NCI-H82 (cell line): ENCODE measurements at regions not wholly inside any gene's neighbourhood (a gene's known extent, or its start where the extent isn't known, plus 50 kb on each side); places are given as distances from the start of the nearest gene placed in this dataset.
"Not testable (repeated sequence)": the region's sequence is repeated elsewhere in the genome, so short reads cannot be mapped to it uniquely, and the experiment has no call there.

Experiments used
- DNase-seq: peaks from one replicate; lab custom pipeline; 2025; lab: John Stamatoyannopoulos, UW

- DNase-seq = peak; percentile 9
Measured at GRCh38 chr2:120531863-120532600, 186.1 kb downstream of the INHBB start.

- no peak for DNase-seq
Measured at GRCh38 chr2:120533625-120534024, 187.7 kb downstream of the INHBB start.

DNA sequence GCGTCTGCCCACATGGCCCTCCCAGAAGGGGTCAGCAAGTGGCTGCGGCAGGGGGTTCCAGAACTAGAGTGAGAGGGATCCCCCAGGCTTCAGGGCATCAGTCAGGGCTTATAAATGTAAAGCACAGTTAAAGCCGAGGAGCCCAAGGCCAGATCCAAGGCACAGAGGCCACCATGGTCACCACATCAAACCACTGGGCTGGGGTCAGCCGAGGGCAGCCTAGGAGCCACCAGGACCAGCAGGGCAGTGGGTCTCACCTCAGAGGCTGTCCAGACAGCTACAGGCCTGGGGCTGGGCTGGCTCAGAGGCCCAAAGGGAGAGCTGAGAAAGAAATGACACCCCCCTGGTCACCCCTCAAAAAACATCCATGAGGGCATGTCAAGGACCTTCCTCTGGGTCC is 188.5 kb downstream of the INHBB start:
- DNase-seq = no peak

- no peak for DNase-seq
Measured at GRCh38 chr2:120535081-120535480, 189.1 kb downstream of the INHBB start.

GRCh38 chr2:120536141-120536540 is 190.2 kb downstream of the INHBB start:
- DNase-seq = no peak

DNA sequence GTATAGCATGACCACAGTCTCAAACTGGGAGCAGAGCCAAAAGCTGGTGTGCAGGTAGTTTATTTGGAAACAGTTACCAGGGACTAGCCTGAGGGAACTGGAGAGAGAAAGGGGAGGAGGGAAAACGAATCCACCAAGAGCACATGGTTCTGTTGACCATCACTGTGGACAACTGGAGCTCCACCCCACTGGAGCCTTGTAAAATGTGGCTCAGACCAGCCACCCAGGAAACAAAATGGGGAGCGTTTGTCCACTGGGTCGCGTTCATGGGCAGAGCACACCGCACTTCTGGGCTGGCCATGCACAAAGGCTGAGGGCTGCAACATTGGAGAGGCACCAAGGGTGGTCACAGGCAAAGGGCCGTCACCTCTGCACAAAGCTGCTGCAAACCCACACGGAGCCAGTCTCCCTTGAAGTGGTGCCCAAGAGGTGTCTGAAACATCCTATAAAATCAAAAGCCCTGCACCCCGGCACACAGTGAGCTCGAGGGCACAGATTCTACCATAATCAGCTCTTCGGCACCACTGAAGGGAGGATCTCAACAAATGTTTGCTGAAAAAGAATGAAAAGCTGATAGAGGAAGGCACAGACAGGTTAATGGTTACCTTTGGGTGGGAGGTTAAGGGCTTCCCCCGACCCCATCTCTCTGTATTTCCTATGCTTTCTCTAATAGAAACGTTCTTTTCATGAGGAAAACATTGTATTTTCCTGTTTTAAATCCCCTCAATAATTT is 192.9 kb downstream of the INHBB start:
- DNase-seq = no peak

DNA sequence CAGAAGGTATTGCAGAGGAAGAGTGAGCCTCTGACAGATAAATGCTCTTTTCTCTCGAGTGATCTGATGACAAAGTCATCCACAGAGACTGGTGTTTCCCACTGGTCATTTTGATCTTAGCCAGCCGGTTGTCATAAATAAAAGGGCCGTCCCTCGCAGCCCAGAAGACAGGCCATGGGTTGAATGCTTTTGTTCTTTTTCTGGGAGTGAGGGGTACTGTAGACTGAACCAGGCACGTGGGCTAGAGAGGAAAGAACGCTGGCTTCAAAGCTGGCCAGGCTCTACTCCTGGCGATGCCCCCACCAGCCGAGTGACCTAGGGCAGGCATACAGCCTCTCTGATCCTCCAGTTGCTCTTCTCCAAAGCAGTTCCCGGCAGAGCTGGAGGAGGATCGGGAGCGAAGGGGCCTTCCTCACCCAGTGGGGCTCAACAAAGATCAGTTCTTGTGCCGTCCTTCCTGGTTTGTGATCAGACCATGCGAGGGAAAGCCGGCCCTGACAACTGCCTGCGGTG is 193.5 kb downstream of the INHBB start:
- no peak for DNase-seq

DNA sequence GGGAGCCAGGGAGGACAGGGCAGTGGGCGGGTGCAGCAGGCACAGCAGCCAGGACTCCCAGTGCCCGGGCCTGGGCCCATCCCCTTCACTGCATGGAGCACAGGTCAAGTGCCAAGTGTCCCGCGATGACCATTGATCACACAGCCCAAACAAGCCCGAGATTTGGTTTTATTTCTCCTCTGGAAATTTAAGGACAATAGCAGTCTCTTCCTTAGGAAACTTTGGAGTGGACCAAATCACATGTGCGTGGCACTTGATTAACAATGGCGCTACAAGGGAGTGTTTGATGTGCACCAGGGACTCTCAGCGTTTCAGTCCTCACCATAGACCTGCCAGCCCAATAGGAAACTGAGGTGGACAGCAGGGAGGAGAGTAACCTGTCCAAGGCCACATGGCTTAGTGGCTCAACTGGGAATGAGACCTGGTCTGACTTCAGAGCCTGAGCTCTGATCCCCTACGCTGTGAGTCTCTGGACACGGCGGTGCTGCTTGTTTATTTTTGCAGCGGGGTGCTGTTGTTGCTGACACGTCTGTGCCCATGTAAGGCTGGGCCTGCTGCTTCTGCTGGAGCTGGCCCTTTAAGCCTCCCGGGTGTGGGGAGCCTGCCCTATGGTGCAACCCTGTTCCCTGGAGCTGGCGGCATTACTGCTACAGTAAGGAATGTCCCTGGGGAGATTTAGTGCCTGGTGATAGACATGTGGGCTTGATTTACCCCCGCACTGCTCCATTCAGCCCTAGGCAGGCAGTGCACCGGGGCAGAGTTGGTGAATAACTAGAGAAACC is 194.2 kb downstream of the INHBB start:
- DNase-seq = peak; percentile 93

- DNase-seq = no peak
Measured at GRCh38 chr2:120540719-120541552, 194.7 kb upstream of the GLI2 start.

- no peak for DNase-seq
Measured at GRCh38 chr2:120541553-120541932, 194.1 kb upstream of the GLI2 start.

GRCh38 chr2:120541972-120542670 is 193.5 kb upstream of the GLI2 start:
- DNase-seq = no peak

- no peak for DNase-seq
Measured at GRCh38 chr2:120542911-120543527, 192.6 kb upstream of the GLI2 start.

- no peak for DNase-seq
Measured at GRCh38 chr2:120543899-120544298, 191.8 kb upstream of the GLI2 start.

DNA sequence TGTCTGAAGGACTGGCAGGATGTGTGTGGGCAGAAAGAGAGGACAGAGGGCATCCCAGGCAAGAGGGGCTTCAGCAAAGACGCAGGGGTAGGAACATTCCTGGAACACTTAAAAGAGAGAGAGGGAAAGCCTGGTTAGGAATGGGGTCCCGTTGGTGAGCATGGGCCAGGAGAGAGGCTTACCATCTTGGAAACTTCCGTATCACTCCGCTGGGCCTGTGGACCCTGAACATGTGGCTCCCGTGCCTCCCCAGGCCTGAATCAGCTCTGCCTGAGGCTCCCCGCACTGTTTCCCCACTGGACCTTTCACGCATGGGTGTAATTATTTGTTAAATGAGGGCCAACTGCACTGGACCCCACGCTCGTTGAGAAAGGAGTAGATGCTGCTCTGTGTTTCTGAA is 191.1 kb upstream of the GLI2 start:
- no peak for DNase-seq

DNA sequence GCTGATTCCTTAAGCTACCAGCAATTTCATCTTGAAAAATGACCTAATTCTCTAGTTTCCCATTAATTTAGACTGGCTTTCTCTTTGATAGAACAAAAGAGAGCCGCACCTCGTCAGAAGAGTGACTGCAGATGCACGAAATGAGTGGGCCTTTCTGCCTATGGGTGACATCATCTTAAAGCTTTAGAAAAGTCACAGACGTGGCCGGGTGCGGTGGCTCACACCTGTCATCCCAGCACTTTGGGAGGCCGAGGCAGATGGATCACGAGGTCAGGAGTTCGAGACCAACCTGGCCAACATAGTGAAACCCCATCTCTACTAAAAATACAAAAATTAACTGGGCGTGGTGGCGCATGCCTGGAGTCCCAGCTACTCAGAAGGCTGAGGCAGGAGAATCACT is 190.7 kb upstream of the GLI2 start:
- not testable (repeated sequence) for DNase-seq

- no peak for DNase-seq
Measured at GRCh38 chr2:120545521-120546047, 190.1 kb upstream of the GLI2 start.

- DNase-seq = peak; percentile 66
Measured at GRCh38 chr2:120546048-120546864, 189.4 kb upstream of the GLI2 start.

GRCh38 chr2:120546865-120547390 is 188.7 kb upstream of the GLI2 start:
- peak; percentile 44 for DNase-seq

GRCh38 chr2:120547662-120548061 is 188.0 kb upstream of the GLI2 start:
- DNase-seq = no peak
